ENCODE measurements at regions not wholly inside any gene's neighbourhood (a gene's known extent, or its start where the extent isn't known, plus 50 kb on each side); places are given as distances from the start of the nearest gene placed in this dataset.
"Not testable (repeated sequence)": the region's sequence is repeated elsewhere in the genome, so short reads cannot be mapped to it uniquely, and the experiment has no call there.

DNA sequence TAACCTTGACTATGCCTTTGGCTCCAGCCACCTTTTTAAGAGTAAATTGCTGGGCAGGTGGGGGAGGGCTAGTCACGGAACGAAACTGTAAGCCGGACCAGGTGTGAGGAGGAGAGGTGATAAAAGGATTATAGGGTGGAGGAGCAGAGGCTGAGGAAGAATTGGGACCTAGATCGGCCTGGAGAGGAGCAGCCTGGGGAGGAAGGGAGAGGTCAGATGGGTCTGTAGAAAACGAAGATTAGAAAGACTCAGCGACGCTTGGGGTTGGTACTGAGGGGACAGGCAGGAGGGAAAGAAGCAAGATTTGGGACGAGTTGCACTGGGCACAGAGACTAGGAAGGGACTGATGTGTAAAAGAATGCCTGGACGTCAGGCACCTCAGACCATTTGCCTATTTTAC, 87.2 kb upstream of the MAP3K7 start:
- not testable (repeated sequence) for H3K4me3 ChIP-seq (ENCODE audit: low read length); H3K36me3 ChIP-seq (ENCODE audit: insufficient read depth, low read length); H3K9ac ChIP-seq (ENCODE audit: low read length); H3K79me2 ChIP-seq (replicated peaks; ENCODE audit: insufficient read depth, low read length); H3F3A ChIP-seq (ENCODE audit: insufficient read depth, low read length, poor library complexity, severe bottlenecking); H3K9me3 ChIP-seq (ENCODE audit: low read length); H4K20me1 ChIP-seq (ENCODE audit: insufficient read depth); H3K27ac ChIP-seq (ENCODE audit: low read length); H3K9me2 ChIP-seq (ENCODE audit: insufficient read depth, low read length); H3K27me3 ChIP-seq (ENCODE audit: insufficient read depth, low read depth, low read length); H2AFZ ChIP-seq (ENCODE audit: low read depth, low read length); H3K4me2 ChIP-seq (ENCODE audit: low read length)

- Histone ChIP-seq H3K9ac (ENCODE audit: low read length) (no peak overlapping the region), H3K27me3 (ENCODE audit: insufficient read depth, low read depth, low read length) (no peaks in the 10 kb centered on the region), H4K20me1 (ENCODE audit: insufficient read depth) (no peaks in the 10 kb centered on the region), H3K4me2 (ENCODE audit: low read length) (no peak overlapping the region), H3K27ac (ENCODE audit: low read length) (no peak overlapping the region), H3K4me3 (ENCODE audit: low read length) (no peak overlapping the region), H3K9me2 (ENCODE audit: insufficient read depth, low read length) (no peaks in the 10 kb centered on the region), H3K79me2 (replicated peaks; ENCODE audit: insufficient read depth, low read length) (no peaks in the 10 kb centered on the region), H3K9me3 (ENCODE audit: low read length) (no peaks in the 10 kb centered on the region), H3F3A (ENCODE audit: insufficient read depth, low read length, poor library complexity, severe bottlenecking) (no peaks in the 10 kb centered on the region), H3K36me3 (ENCODE audit: insufficient read depth, low read length) (no peaks in the 10 kb centered on the region), H2AFZ (ENCODE audit: low read depth, low read length) (no peak overlapping the region)
- TF ChIP-seq TAF1 (IDR thresholded peaks at IDR 0.05; ENCODE audit: low read depth), result no peak
- TF ChIP-seq, protein P1, sequence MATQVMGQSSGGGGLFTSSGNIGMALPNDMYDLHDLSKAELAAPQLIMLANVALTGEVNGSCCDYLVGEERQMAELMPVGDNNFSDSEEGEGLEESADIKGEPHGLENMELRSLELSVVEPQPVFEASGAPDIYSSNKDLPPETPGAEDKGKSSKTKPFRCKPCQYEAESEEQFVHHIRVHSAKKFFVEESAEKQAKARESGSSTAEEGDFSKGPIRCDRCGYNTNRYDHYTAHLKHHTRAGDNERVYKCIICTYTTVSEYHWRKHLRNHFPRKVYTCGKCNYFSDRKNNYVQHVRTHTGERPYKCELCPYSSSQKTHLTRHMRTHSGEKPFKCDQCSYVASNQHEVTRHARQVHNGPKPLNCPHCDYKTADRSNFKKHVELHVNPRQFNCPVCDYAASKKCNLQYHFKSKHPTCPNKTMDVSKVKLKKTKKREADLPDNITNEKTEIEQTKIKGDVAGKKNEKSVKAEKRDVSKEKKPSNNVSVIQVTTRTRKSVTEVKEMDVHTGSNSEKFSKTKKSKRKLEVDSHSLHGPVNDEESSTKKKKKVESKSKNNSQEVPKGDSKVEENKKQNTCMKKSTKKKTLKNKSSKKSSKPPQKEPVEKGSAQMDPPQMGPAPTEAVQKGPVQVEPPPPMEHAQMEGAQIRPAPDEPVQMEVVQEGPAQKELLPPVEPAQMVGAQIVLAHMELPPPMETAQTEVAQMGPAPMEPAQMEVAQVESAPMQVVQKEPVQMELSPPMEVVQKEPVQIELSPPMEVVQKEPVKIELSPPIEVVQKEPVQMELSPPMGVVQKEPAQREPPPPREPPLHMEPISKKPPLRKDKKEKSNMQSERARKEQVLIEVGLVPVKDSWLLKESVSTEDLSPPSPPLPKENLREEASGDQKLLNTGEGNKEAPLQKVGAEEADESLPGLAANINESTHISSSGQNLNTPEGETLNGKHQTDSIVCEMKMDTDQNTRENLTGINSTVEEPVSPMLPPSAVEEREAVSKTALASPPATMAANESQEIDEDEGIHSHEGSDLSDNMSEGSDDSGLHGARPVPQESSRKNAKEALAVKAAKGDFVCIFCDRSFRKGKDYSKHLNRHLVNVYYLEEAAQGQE (IDR thresholded peaks at IDR 0.05; ENCODE audit: borderline replicate concordance), result no peak
- no peak for TF ChIP-seq CTCF (IDR thresholded peaks at IDR 0.05; ENCODE audit: poor library complexity, severe bottlenecking)
- TF ChIP-seq SMC3 (conservative IDR thresholded peaks at IDR 0.05; ENCODE audit: poor library complexity), result no peak
- TF ChIP-seq EP300 (conservative IDR thresholded peaks at IDR 0.05; ENCODE audit: poor library complexity, severe bottlenecking), result no peak
- no peak for TF ChIP-seq MXI1 (conservative IDR thresholded peaks at IDR 0.05; ENCODE audit: poor library complexity, severe bottlenecking)
- TF ChIP-seq RAD21 (conservative IDR thresholded peaks at IDR 0.05), result no peak
- no peak for TF ChIP-seq EZH2 (IDR thresholded peaks at IDR 0.05; ENCODE audit: borderline replicate concordance, insufficient read depth, low read length, poor library complexity, severe bottlenecking)
- no peak for TF ChIP-seq POLR2AphosphoS5 (IDR thresholded peaks at IDR 0.05)
Observed at GRCh38 chr6:90669846-90670245, 83.0 kb upstream of the MAP3K7 start.

GRCh38 chr6:90669420-90669819, 82.5 kb upstream of the MAP3K7 start:
- Histone ChIP-seq H3K9ac (ENCODE audit: low read length) (no peak overlapping the region), H3K4me3 (ENCODE audit: low read length) (no peak overlapping the region), H3K9me3 (ENCODE audit: low read length) (no peaks in the 10 kb centered on the region), H4K20me1 (ENCODE audit: insufficient read depth) (no peaks in the 10 kb centered on the region), H3K27me3 (ENCODE audit: insufficient read depth, low read depth, low read length) (no peaks in the 10 kb centered on the region), H2AFZ (ENCODE audit: low read depth, low read length) (no peak overlapping the region), H3K27ac (ENCODE audit: low read length) (no peak overlapping the region), H3F3A (ENCODE audit: insufficient read depth, low read length, poor library complexity, severe bottlenecking) (no peaks in the 10 kb centered on the region), H3K9me2 (ENCODE audit: insufficient read depth, low read length) (no peaks in the 10 kb centered on the region), H3K4me2 (ENCODE audit: low read length) (no peak overlapping the region), H3K79me2 (replicated peaks; ENCODE audit: insufficient read depth, low read length) (no peaks in the 10 kb centered on the region), H3K36me3 (ENCODE audit: insufficient read depth, low read length) (no peaks in the 10 kb centered on the region)
- no peak for TF ChIP-seq MXI1 (conservative IDR thresholded peaks at IDR 0.05; ENCODE audit: poor library complexity, severe bottlenecking)
